H1 (cell line): ENCODE measurements at regions not wholly inside any gene's neighbourhood (a gene's known extent, or its start where the extent isn't known, plus 50 kb on each side); places are given as distances from the start of the nearest gene placed in this dataset.
"Not testable (repeated sequence)": the region's sequence is repeated elsewhere in the genome, so short reads cannot be mapped to it uniquely, and the experiment has no call there.

Experiments used
- CTCF ChIA-PET: fragments of 300-600 bp; sonication (Branson Sonifier 250); formaldehyde crosslinking; loops from one replicate; lab custom pipeline; 2021; ENCODE audit not compliant: partially characterized antibody; lab: Charles Lee
- POLR2A ChIA-PET: fragments of 300-600 bp; sonication (Branson Sonifier 250); formaldehyde crosslinking; loops from one replicate; lab custom pipeline; 2021; ENCODE audit warnings: inconsistent platforms; ENCODE audit not compliant: partially characterized antibody; lab: Charles Lee
- DNase-seq, 2 experiments: peaks; one replicate each; pipeline versions ENCODE4 v3.0.0 to v3.0.0-alpha.2; 2010 to 2022; ENCODE audit warnings: low spot score in 2 of 2, low read depth in 1 of 2, mixed read lengths in 1 of 2
- FAIRE-seq: peaks from 2 replicates; lab custom pipeline; 2011; peaks lifted over from hg19 to GRCh38; lab: Jason Lieb, UNC
- H2AFZ ChIP-seq: 2 replicates; pipeline ENCODE4 v1.8.1; 2012; ENCODE audit warnings: low read length, inconsistent platforms
- H2AK5ac ChIP-seq: 2 replicates; pipeline ENCODE4 v1.6.1; 2013; ENCODE audit warnings: low read depth, low read length
- H2BK120ac ChIP-seq: replicated peaks from 2 replicates; pipeline ENCODE3; 2013; ENCODE audit warnings: low read depth, low read length, inconsistent platforms
- H2BK12ac ChIP-seq: 2 replicates; pipeline ENCODE4 v1.6.1; 2013; ENCODE audit warnings: low read depth, low read length
- H2BK15ac ChIP-seq: 2 replicates; pipeline ENCODE4 v1.6.1; 2013; ENCODE audit warnings: low read length
- H2BK20ac ChIP-seq: 2 replicates; pipeline ENCODE4 v1.6.1; 2013; ENCODE audit warnings: low read length
- H2BK5ac ChIP-seq: 2 replicates; pipeline ENCODE4 v1.6.1; 2013; ENCODE audit warnings: low read depth, low read length
- H3K14ac ChIP-seq: 2 replicates; pipeline ENCODE4 v1.6.1; 2013; ENCODE audit warnings: inconsistent platforms; ENCODE audit not compliant: insufficient read length
- H3K18ac ChIP-seq: 2 replicates; pipeline ENCODE4 v1.6.1; 2013; ENCODE audit warnings: low read length; ENCODE audit errors: extremely low read depth
- H3K23ac ChIP-seq: 2 replicates; pipeline ENCODE4 v1.6.1; 2013; ENCODE audit warnings: inconsistent platforms; ENCODE audit not compliant: insufficient read length
- H3K23me2 ChIP-seq: 2 replicates; pipeline ENCODE4 v1.6.1; 2013; ENCODE audit warnings: low read depth, low read length
- H3K27ac ChIP-seq: 2 replicates; pipeline ENCODE4 v1.6.1; 2011; ENCODE audit warnings: low read depth, low read length, inconsistent platforms
- H3K27me3 ChIP-seq, 4 experiments: replicated peaks in 1 of 4; 1 replicate in 1 of 4; 2 replicates in 3 of 4; pipeline versions ENCODE4 v1.6.1 to v1.8.1; 2011 to 2013; ENCODE audit warnings: low read length in 3 of 4, mild to moderate bottlenecking in 3 of 4, inconsistent platforms in 2 of 4, mixed read lengths in 2 of 4, moderate library complexity in 1 of 4; ENCODE audit not compliant: control insufficient read depth in 3 of 4, insufficient read depth in 3 of 4; ENCODE audit errors: extremely low read depth in 1 of 4
- H3K36me3 ChIP-seq, 4 experiments: 2 replicates each; pipeline versions ENCODE4 v1.6.1 to v1.8.1; 2011 to 2013; ENCODE audit warnings: mild to moderate bottlenecking in 4 of 4, low read length in 3 of 4, moderate library complexity in 2 of 4, control low read depth in 1 of 4, inconsistent platforms in 1 of 4; ENCODE audit not compliant: insufficient read depth in 4 of 4, control insufficient read depth in 2 of 4
- H3K4ac ChIP-seq: replicated peaks from 2 replicates; pipeline ENCODE3; 2013; ENCODE audit warnings: low read length, low read depth, mixed read lengths, inconsistent platforms; ENCODE audit not compliant: insufficient read length
- H3K4me1 ChIP-seq, 4 experiments: replicated peaks in 1 of 4; 1 replicate in 1 of 4; 2 replicates in 3 of 4; pipeline versions ENCODE4 v1.6.1 to v1.8.1; 2011 to 2013; ENCODE audit warnings: low read length in 3 of 4, inconsistent platforms in 2 of 4, mixed read lengths in 1 of 4; ENCODE audit not compliant: insufficient read depth in 4 of 4, control insufficient read depth in 3 of 4
- H3K4me2 ChIP-seq, 2 experiments: 2 replicates each; pipeline versions ENCODE4 v1.6.1 to v1.8.1; 2011 to 2013; ENCODE audit warnings: low read depth in 2 of 2, low read length in 2 of 2, control low read depth in 1 of 2, inconsistent platforms in 1 of 2, mild to moderate bottlenecking in 1 of 2; ENCODE audit not compliant: insufficient read depth in 1 of 2
- H3K4me3 ChIP-seq, 4 experiments: fragments of 200-600, 300-600 bp in 1 of 4; sonication (generic), shearing (Covaris generic), sonication (Bioruptor Twin) in 1 of 4; 2 replicates each; pipeline versions ENCODE4 v1.5.1 to v1.8.1; 2011 to 2016; ENCODE audit warnings: low read length in 4 of 4, low read depth in 3 of 4, control low read depth in 2 of 4, inconsistent platforms in 2 of 4, mild to moderate bottlenecking in 2 of 4, mixed read lengths in 1 of 4, moderate library complexity in 1 of 4; ENCODE audit not compliant: insufficient read depth in 2 of 4; ENCODE audit errors: extremely low read depth in 1 of 4
- H3K56ac ChIP-seq: replicated peaks from 2 replicates; pipeline ENCODE3; 2013; ENCODE audit warnings: low read depth, mild to moderate bottlenecking, mixed read lengths, low read length, inconsistent platforms; ENCODE audit not compliant: insufficient read length
- H3K79me1 ChIP-seq: 2 replicates; pipeline ENCODE4 v1.6.1; 2013; ENCODE audit warnings: low read depth, low read length, control low read depth
- H3K79me2 ChIP-seq, 2 experiments: 2 replicates each; pipeline versions ENCODE4 v1.6.1 to v1.8.1; 2012 to 2013; ENCODE audit warnings: low read length in 2 of 2, mild to moderate bottlenecking in 2 of 2, inconsistent platforms in 1 of 2; ENCODE audit not compliant: insufficient read depth in 2 of 2, control insufficient read depth in 1 of 2
- H3K9ac ChIP-seq, 4 experiments: replicated peaks in 1 of 4; 1 replicate in 1 of 4; 2 replicates in 3 of 4; pipeline versions ENCODE4 v1.6.1 to v1.8.1; 2011 to 2013; ENCODE audit warnings: low read depth in 3 of 4, low read length in 3 of 4, control low read depth in 2 of 4, mild to moderate bottlenecking in 2 of 4, moderate library complexity in 2 of 4, inconsistent platforms in 1 of 4; ENCODE audit errors: extremely low read depth in 1 of 4
- H3K9me3 ChIP-seq, 2 experiments: 2 replicates each; pipeline versions ENCODE4 v1.6.1 to v1.8.1; 2012 to 2013; ENCODE audit warnings: mild to moderate bottlenecking in 2 of 2, moderate library complexity in 2 of 2, control low read depth in 1 of 2, inconsistent platforms in 1 of 2, low read depth in 1 of 2, low read length in 1 of 2, mixed read lengths in 1 of 2; ENCODE audit not compliant: insufficient read depth in 2 of 2
- H4K20me1 ChIP-seq, 2 experiments: replicated peaks in 1 of 2; 2 replicates each; pipeline versions ENCODE3 to v1.8.1; 2011 to 2013; ENCODE audit warnings: inconsistent platforms in 2 of 2, low read length in 2 of 2, mild to moderate bottlenecking in 1 of 2; ENCODE audit not compliant: insufficient read depth in 2 of 2, control insufficient read depth in 1 of 2
- H4K5ac ChIP-seq: 2 replicates; pipeline ENCODE4 v1.6.1; 2013; ENCODE audit warnings: low read length, low read depth, mixed read lengths, inconsistent platforms; ENCODE audit not compliant: insufficient read length
- H4K8ac ChIP-seq: 2 replicates; pipeline ENCODE4 v1.8.0; 2013; ENCODE audit warnings: mild to moderate bottlenecking, moderate library complexity, low read length, inconsistent platforms; ENCODE audit not compliant: insufficient read depth; ENCODE audit errors: extremely low read depth
- H4K91ac ChIP-seq: replicated peaks from 2 replicates; pipeline ENCODE3; 2013; ENCODE audit warnings: low read length, mixed read lengths, inconsistent platforms; ENCODE audit not compliant: insufficient read length
- WGBS, 2 experiments: shearing (Covaris generic) in 1 of 2; methylation state at CpG; one replicate each; pipeline versions ENCODE4 v1.1.6 to v1.1.7; 2013 to 2015; ENCODE audit warnings: low lambda C conversion rate in 2 of 2, mixed read lengths in 2 of 2, inconsistent platforms in 1 of 2, low coverage in 1 of 2, missing lambda C conversion rate in 1 of 2; ENCODE audit not compliant: insufficient replicate concordance in 2 of 2, insufficient coverage in 1 of 2, insufficient read length in 1 of 2; ENCODE audit errors: extremely low coverage in 1 of 2, missing lambda C conversion rate in 1 of 2; 5-methylcytosine and 5-hydroxymethylcytosine counted together

DNA sequence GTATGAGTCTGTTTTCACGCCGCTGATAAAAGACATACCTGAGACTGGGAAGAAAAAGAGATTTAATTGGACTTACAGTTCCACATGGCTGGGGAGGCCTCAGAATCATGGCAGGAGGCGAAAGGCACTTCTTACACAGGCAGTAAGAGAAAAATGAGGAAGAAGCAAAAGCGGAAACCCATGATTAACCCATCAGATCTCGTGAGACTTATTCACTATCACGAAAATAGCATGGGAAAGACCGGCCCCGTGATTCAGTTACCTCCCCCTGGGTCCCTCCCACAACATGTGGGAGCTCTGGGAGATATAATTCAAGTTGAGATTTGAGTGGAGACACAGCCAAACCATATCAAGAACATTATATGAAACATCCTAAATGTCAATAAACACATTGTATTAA, 116.7 kb upstream of the C2CD4B start:
- H3K27me3 ChIP-seq, H3K4me1 ChIP-seq, H3K4ac ChIP-seq, H4K5ac ChIP-seq, DNase-seq, H4K8ac ChIP-seq, H3K36me3 ChIP-seq, H3K56ac ChIP-seq, H2BK5ac ChIP-seq, H2BK15ac ChIP-seq, H3K9ac ChIP-seq, H3K14ac ChIP-seq, H3K18ac ChIP-seq, H2AFZ ChIP-seq, H2BK20ac ChIP-seq, H3K27ac ChIP-seq, H2AK5ac ChIP-seq, H3K23me2 ChIP-seq, H3K4me3 ChIP-seq, H3K4me2 ChIP-seq, FAIRE-seq, H3K23ac ChIP-seq, POLR2A ChIA-PET, H4K20me1 ChIP-seq, H3K79me2 ChIP-seq, H3K9me3 ChIP-seq, H4K91ac ChIP-seq, H2BK12ac ChIP-seq, H3K79me1 ChIP-seq, H2BK120ac ChIP-seq: not testable (repeated sequence)
- CTCF ChIA-PET = interaction anchor here (0.6 kb wide), 1 partner anchor 105 kb away, joined by 3 read pairs; no protein-coding TSS in a partner anchor
- 90% methylated on average over 8 of the region's 8 CpGs; no CpG with 5 or more reads in 1 of the 2 experiments for WGBS, 2 experiments
